IMR-90 (cell line): ENCODE measurements at regions not wholly inside any gene's neighbourhood (a gene's known extent, or its start where the extent isn't known, plus 50 kb on each side); places are given as distances from the start of the nearest gene placed in this dataset.

Experiments
- ATAC-seq: fragments of 200-7000 bp; cut with Tn5 transposase; 2 replicates; pipeline ENCODE4 v1.9.1; 2020; ENCODE audit warnings: low read depth, mild to moderate bottlenecking, moderate library complexity
- BruUV-seq: library from RNA; stranded (reverse); fragments of 400-500 nt; replicated peaks from 2 replicates; lab custom pipeline; 2021; lab: Mats Ljungman, UMichigan
- CTCF ChIA-PET: fragments of 300-600 bp; formaldehyde crosslinking; extraction: SDS; loops from one replicate; lab custom pipeline; 2021; ENCODE audit warnings: antibody characterized with exemption; lab: Yijun Ruan, JAX
- POLR2A ChIA-PET: fragments of 300-600 bp; sonication (Branson Sonifier 250); formaldehyde crosslinking; loops from one replicate; lab custom pipeline; 2022; ENCODE audit warnings: antibody characterized with exemption; ENCODE audit not compliant: unreplicated experiment; lab: Charles Lee
- DNase-seq: peaks from one replicate; pipeline ENCODE4 v3.0.0; 2013
- H2AFZ ChIP-seq: replicated peaks from 2 replicates; pipeline ENCODE3; 2013; ENCODE audit warnings: low read length, mild to moderate bottlenecking; ENCODE audit not compliant: poor library complexity
- H2AK5ac ChIP-seq: 2 replicates; pipeline ENCODE4 v1.6.1; 2013; ENCODE audit warnings: low read depth, low read length, inconsistent platforms
- H2AK9ac ChIP-seq: replicated peaks from 2 replicates; pipeline ENCODE3; 2013; ENCODE audit warnings: mild to moderate bottlenecking, low read depth, low read length, moderate library complexity; ENCODE audit not compliant: poor library complexity
- H2BK120ac ChIP-seq: 2 replicates; pipeline ENCODE4 v1.6.1; 2013; ENCODE audit warnings: low read depth, low read length, inconsistent platforms
- H2BK15ac ChIP-seq: 3 replicates; pipeline ENCODE4 v1.6.1; 2013; ENCODE audit warnings: low read depth, low read length, inconsistent platforms
- H2BK20ac ChIP-seq: 2 replicates; pipeline ENCODE4 v1.6.1; 2013; ENCODE audit warnings: low read depth, mild to moderate bottlenecking, inconsistent platforms, low read length, moderate library complexity
- H2BK5ac ChIP-seq: 2 replicates; pipeline ENCODE4 v1.6.1; 2013; ENCODE audit warnings: mild to moderate bottlenecking, low read depth, low read length, inconsistent platforms; ENCODE audit not compliant: poor library complexity, severe bottlenecking
- H3K14ac ChIP-seq: replicated peaks from 2 replicates; pipeline ENCODE4 v1.6.1; 2013; ENCODE audit warnings: low read depth, low read length, inconsistent platforms
- H3K18ac ChIP-seq: 2 replicates; pipeline ENCODE4 v1.6.1; 2013; ENCODE audit warnings: low read depth, low read length, control low read depth
- H3K23ac ChIP-seq: 2 replicates; pipeline ENCODE4 v1.6.1; 2013; ENCODE audit warnings: low read depth, low read length, inconsistent platforms
- H3K27ac ChIP-seq: 2 replicates; pipeline ENCODE4 v1.5.1; 2013; ENCODE audit warnings: mild to moderate bottlenecking, control low read depth, low read length; ENCODE audit not compliant: insufficient read depth
- H3K27me3 ChIP-seq: 2 replicates; pipeline ENCODE4 v1.6.1; 2013; ENCODE audit warnings: low read length; ENCODE audit not compliant: control insufficient read depth, insufficient read depth
- H3K36me3 ChIP-seq: 2 replicates; pipeline ENCODE4 v1.6.1; 2013; ENCODE audit warnings: low read length, mixed read lengths; ENCODE audit not compliant: control insufficient read depth, insufficient read depth
- H3K4ac ChIP-seq: 2 replicates; pipeline ENCODE4 v1.6.1; 2013; ENCODE audit warnings: low read depth, low read length, inconsistent platforms
- H3K4me1 ChIP-seq: 2 replicates; pipeline ENCODE4 v1.6.1; 2013; ENCODE audit warnings: low read length, mixed read lengths; ENCODE audit not compliant: control insufficient read depth, insufficient read depth
- H3K4me2 ChIP-seq: 2 replicates; pipeline ENCODE4 v1.6.1; 2013; ENCODE audit warnings: low read depth, mild to moderate bottlenecking, control low read depth, low read length, moderate library complexity
- H3K4me3 ChIP-seq: 2 replicates; pipeline ENCODE4 v1.5.1; 2013; ENCODE audit warnings: low read depth, mild to moderate bottlenecking, control low read depth, low read length, moderate library complexity; ENCODE audit not compliant: insufficient read depth
- H3K56ac ChIP-seq: 2 replicates; pipeline ENCODE4 v1.6.1; 2013; ENCODE audit warnings: low read length, inconsistent platforms; ENCODE audit not compliant: insufficient read depth; ENCODE audit errors: extremely low read depth
- H3K79me1 ChIP-seq, 2 experiments: 2 replicates each; pipeline ENCODE4 v1.6.1; 2013; ENCODE audit warnings: low read length in 2 of 2, inconsistent platforms in 1 of 2, low read depth in 1 of 2
- H3K9ac ChIP-seq: 2 replicates; pipeline ENCODE4 v1.6.1; 2013; ENCODE audit warnings: low read depth, low read length, control low read depth
- H3K9me1 ChIP-seq: 2 replicates; pipeline ENCODE4 v1.6.1; 2013; ENCODE audit warnings: low read length, inconsistent platforms; ENCODE audit not compliant: insufficient read depth
- H3K9me3 ChIP-seq: 2 replicates; pipeline ENCODE4 v1.6.1; 2013; ENCODE audit warnings: low read length; ENCODE audit not compliant: control insufficient read depth, insufficient read depth
- H4K20me1 ChIP-seq: 2 replicates; pipeline ENCODE4 v1.6.1; 2013; ENCODE audit warnings: low read length, inconsistent platforms; ENCODE audit not compliant: insufficient read depth
- H4K5ac ChIP-seq: 2 replicates; pipeline ENCODE4 v1.6.1; 2013; ENCODE audit warnings: mild to moderate bottlenecking, low read depth, low read length, control low read depth
- H4K8ac ChIP-seq, 2 experiments: 2 replicates each; pipeline ENCODE4 v1.6.1; 2013; ENCODE audit warnings: low read depth in 2 of 2, low read length in 2 of 2, control low read depth in 1 of 2, inconsistent platforms in 1 of 2
- H4K91ac ChIP-seq: 2 replicates; pipeline ENCODE4 v1.6.1; 2013; ENCODE audit warnings: low read depth, low read length, inconsistent platforms; ENCODE audit not compliant: insufficient read depth
- BHLHE40 ChIP-seq: fragments of 150-350 bp; IDR thresholded peaks from 2 replicates; pipeline ENCODE4 v1.6.1; 2016; ENCODE audit warnings: mild to moderate bottlenecking, low read depth, low read length
- CEBPB ChIP-seq: IDR thresholded peaks from 2 replicates; pipeline ENCODE4 v1.6.1; 2012; ENCODE audit warnings: low read depth, low read length, improper control_type of control experiment
- CHD1 ChIP-seq: IDR thresholded peaks from 2 replicates; pipeline ENCODE4 v1.6.1; 2012; ENCODE audit warnings: low read depth, low read length, improper control_type of control experiment
- CTCF ChIP-seq: conservative IDR thresholded peaks from 2 replicates; pipeline ENCODE4 v1.5.1; 2012; ENCODE audit warnings: mild to moderate bottlenecking, low read depth, low read length, improper control_type of control experiment
- ELK1 ChIP-seq: fragments of 150-350 bp; IDR thresholded peaks from 2 replicates; pipeline ENCODE4 v1.6.1; 2016; ENCODE audit warnings: low read depth, mild to moderate bottlenecking, low read length, moderate library complexity, borderline replicate concordance
- FOS ChIP-seq: fragments of 150-350 bp; IDR thresholded peaks from 2 replicates; pipeline ENCODE4 v1.6.1; 2016; ENCODE audit warnings: low read depth, low read length
- MAZ ChIP-seq: IDR thresholded peaks from 2 replicates; pipeline ENCODE4 v1.6.1; 2012; ENCODE audit warnings: low read depth, mild to moderate bottlenecking, low read length, improper control_type of control experiment, moderate library complexity, borderline replicate concordance
- MXI1 ChIP-seq: IDR thresholded peaks from 2 replicates; pipeline ENCODE4 v1.6.1; 2012; ENCODE audit warnings: low read depth, mild to moderate bottlenecking, low read length, moderate library complexity, borderline replicate concordance
- NFE2L2 ChIP-seq: fragments of 150-350 bp; IDR thresholded peaks from 2 replicates; pipeline ENCODE4 v1.6.1; 2016; ENCODE audit warnings: low read depth, mild to moderate bottlenecking, low read length
- POLR2A ChIP-seq: IDR thresholded peaks from 2 replicates; pipeline ENCODE4 v1.6.1; 2012; ENCODE audit warnings: mild to moderate bottlenecking, low read depth, low read length
- RAD21 ChIP-seq: IDR thresholded peaks from 2 replicates; pipeline ENCODE4 v1.6.1; 2012; ENCODE audit warnings: low read length, improper control_type of control experiment
- RCOR1 ChIP-seq: IDR thresholded peaks from 2 replicates; pipeline ENCODE4 v1.6.1; 2012; ENCODE audit warnings: mild to moderate bottlenecking, low read length, improper control_type of control experiment; ENCODE audit not compliant: insufficient replicate concordance
- RFX5 ChIP-seq: IDR thresholded peaks from 2 replicates; pipeline ENCODE4 v1.8.0; 2012; ENCODE audit warnings: low read depth, mild to moderate bottlenecking, low read length, moderate library complexity
- SMC3 ChIP-seq: fragments of 150-350 bp; IDR thresholded peaks from 2 replicates; pipeline ENCODE4 v1.6.1; 2016; ENCODE audit warnings: low read depth, mild to moderate bottlenecking, antibody characterized with exemption, low read length, moderate library complexity
- USF2 ChIP-seq: fragments of 150-350 bp; IDR thresholded peaks from 2 replicates; pipeline ENCODE4 v1.6.1; 2017; ENCODE audit warnings: mild to moderate bottlenecking, antibody characterized with exemption, low read length, low read depth
- WGBS, 2 experiments: methylation state at CpG; one replicate each; pipeline versions ENCODE4 v1.1.5 to v1.1.7; 2013; ENCODE audit warnings: missing lambda C conversion rate in 2 of 2; ENCODE audit not compliant: insufficient read length in 1 of 2; ENCODE audit errors: extremely low coverage in 2 of 2; 5-methylcytosine and 5-hydroxymethylcytosine counted together
- dilution Hi-C: fragments of 300-500 bp; cut with HindIII; formaldehyde crosslinking; loops from one replicate; pipeline ENCODE4 v1.14.3; 2018; ENCODE audit warnings: low sequenced_read_pairs; ENCODE audit not compliant: unreplicated experiment
- in situ Hi-C: fragments of 300-500 bp; cut with MboI; formaldehyde crosslinking; loops from 3 replicates; pipeline ENCODE4 v1.14.3; 2019; ENCODE audit warnings: low sequenced_read_pairs, inconsistent platforms, mixed read lengths
- intact Hi-C: fragments of 100-400 bp; cut with micrococcal nuclease; formaldehyde crosslinking; loops from 2 replicates; pipeline ENCODE4 v1.10.0; 2022

- dilution Hi-C loops (no loop called here), in situ Hi-C loops (no loop called here)
- no peak overlapping the region for H2AK5ac ChIP-seq
Observed at GRCh38 chr3:116958291-116958690, 248.7 kb downstream of the TUSC7 start.

More at GRCh38 chr3:116958291-116958690, 248.7 kb downstream of the TUSC7 start:
- Histone ChIP-seq H2BK5ac (no peak overlapping the region), H3K4me3 (no peak overlapping the region), H3K9ac (no peak overlapping the region), H4K8ac (no peak overlapping the region), H4K20me1 (no peaks in the 10 kb centered on the region), H2AK9ac (no peak overlapping the region), H3K23ac (no peak overlapping the region), H2AFZ (no peak overlapping the region), H2BK120ac (no peak overlapping the region), H3K56ac (no peak overlapping the region), H3K27ac (no peak overlapping the region), H3K4ac (no peak overlapping the region), H2BK15ac (no peak overlapping the region), H3K9me1 (no peaks in the 10 kb centered on the region), H3K4me1 (no peaks in the 10 kb centered on the region), H2BK20ac (no peak overlapping the region), H3K27me3 (no peaks in the 10 kb centered on the region), H3K18ac (no peak overlapping the region), H3K4me2 (no peak overlapping the region), H3K79me1 (no peaks in the 10 kb centered on the region), H3K36me3 (no peaks in the 10 kb centered on the region), H3K14ac (no peak overlapping the region), H4K91ac (no peak overlapping the region), H3K9me3 (no peaks in the 10 kb centered on the region), H4K5ac (no peak overlapping the region)
- TF ChIP-seq CEBPB, result no peak
- no peak for TF ChIP-seq RFX5
- no peak for TF ChIP-seq RCOR1
- TF ChIP-seq ELK1, result no peak
- no peak for TF ChIP-seq CTCF
- TF ChIP-seq CHD1, result no peak
- no peak for TF ChIP-seq RAD21
- no peak for TF ChIP-seq FOS
- TF ChIP-seq NFE2L2, result no peak
- no peak for TF ChIP-seq BHLHE40
- no peak for TF ChIP-seq SMC3
- TF ChIP-seq MAZ, result no peak
- TF ChIP-seq USF2, result no peak
- TF ChIP-seq POLR2A, result no peak
- TF ChIP-seq MXI1, result no peak
- ChIA-PET CTCF (no interaction called here), POLR2A (no interaction called here)
- ATAC-seq, result no peak
- WGBS, 2 experiments, result no CpG with 5 or more reads among the region's 3 CpGs
- BruUV-seq, result no TSS peak
- intact Hi-C loops, result no loop called here
- no peak for DNase-seq
